WERI-Rb-1 (cell line): ENCODE measurements at regions not wholly inside any gene's neighbourhood (a gene's known extent, or its start where the extent isn't known, plus 50 kb on each side); places are given as distances from the start of the nearest gene placed in this dataset.

Source experiments
- DNase-seq: peaks from one replicate; pipeline ENCODE4 v3.0.0-alpha.2; 2020
- H3K27ac ChIP-seq: fragments of 250-450 bp; sonication (Bioruptor Pico); 2 replicates; pipeline ENCODE4 v1.5.1; 2020; ENCODE audit warnings: mild to moderate bottlenecking, moderate library complexity
- H3K27me3 ChIP-seq: fragments of 250-450 bp; sonication (Bioruptor Pico); 2 replicates; pipeline ENCODE4 v1.5.1; 2021; ENCODE audit warnings: mild to moderate bottlenecking, low read depth, moderate library complexity; ENCODE audit not compliant: insufficient read depth, severe bottlenecking
- H3K36me3 ChIP-seq: fragments of 250-450 bp; sonication (Bioruptor Pico); 2 replicates; pipeline ENCODE4 v1.5.1; 2020; ENCODE audit warnings: mild to moderate bottlenecking, moderate library complexity
- H3K4me3 ChIP-seq: 2 replicates; pipeline ENCODE4 v1.5.1; 2011; ENCODE audit warnings: low read depth, mild to moderate bottlenecking, control low read depth, low read length
- H3K9me3 ChIP-seq: fragments of 250-450 bp; sonication (Bioruptor Pico); 2 replicates; pipeline ENCODE4 v1.5.1; 2021; ENCODE audit warnings: mild to moderate bottlenecking, moderate library complexity; ENCODE audit not compliant: severe bottlenecking
- CTCF ChIP-seq: IDR thresholded peaks from 2 replicates; pipeline ENCODE4 v1.5.1; 2011; ENCODE audit warnings: low read depth, mild to moderate bottlenecking, control low read depth, inconsistent platforms, low read length

- Histone ChIP-seq H3K27me3 (no peaks in the 10 kb centered on the region), H3K4me3 (no peak overlapping the region), H3K9me3 (no peaks in the 10 kb centered on the region), H3K36me3 (no peaks in the 10 kb centered on the region), H3K27ac (no peak overlapping the region)
- TF ChIP-seq CTCF, result no peak
- no peak for DNase-seq
Observed at GRCh38 chr3:26358405-26358804, 264.2 kb upstream of the LRRC3B start.

GRCh38 chr3:26365706-26366105 is 256.9 kb upstream of the LRRC3B start:
- H3K4me3 ChIP-seq, result no peak overlapping the region
- no peaks in the 10 kb centered on the region for H3K27me3 ChIP-seq
- H3K9me3 ChIP-seq, result no peaks in the 10 kb centered on the region
- no peak for DNase-seq
- no peak overlapping the region for H3K27ac ChIP-seq
- no peak for TF ChIP-seq CTCF
- H3K36me3 ChIP-seq, result no peaks in the 10 kb centered on the region

GRCh38 chr3:26368312-26368711 is 254.3 kb upstream of the LRRC3B start:
- TF ChIP-seq CTCF, result no peak
- DNase-seq, result no peak

GRCh38 chr3:26369133-26369532 is 253.4 kb upstream of the LRRC3B start:
- no peaks in the 10 kb centered on the region for H3K9me3 ChIP-seq
- H3K36me3 ChIP-seq, result no peaks in the 10 kb centered on the region
- TF ChIP-seq CTCF, result peak; percentile 55
- peak; percentile 19 for DNase-seq
- H3K27me3 ChIP-seq, result no peaks in the 10 kb centered on the region
- H3K4me3 ChIP-seq, result no peak overlapping the region
- no peak overlapping the region for H3K27ac ChIP-seq

More at GRCh38 chr3:26368312-26368711, 254.3 kb upstream of the LRRC3B start:
- no peaks in the 10 kb centered on the region for H3K27me3 ChIP-seq
- no peak overlapping the region for H3K27ac ChIP-seq
- H3K36me3 ChIP-seq, result no peaks in the 10 kb centered on the region
- H3K9me3 ChIP-seq, result no peaks in the 10 kb centered on the region
- H3K4me3 ChIP-seq, result no peak overlapping the region

- H3K36me3 ChIP-seq, result no peaks in the 10 kb centered on the region
- no peaks in the 10 kb centered on the region for H3K27me3 ChIP-seq
- TF ChIP-seq CTCF, result no peak
- no peak overlapping the region for H3K27ac ChIP-seq
- DNase-seq, result no peak
- no peak overlapping the region for H3K4me3 ChIP-seq
- H3K9me3 ChIP-seq, result no peaks in the 10 kb centered on the region
Observed at GRCh38 chr3:26375843-26376530, 246.6 kb upstream of the LRRC3B start.

GRCh38 chr3:26381411-26381810 is 241.2 kb upstream of the LRRC3B start:
- DNase-seq, result no peak
- no peak overlapping the region for H3K4me3 ChIP-seq
- H3K9me3 ChIP-seq, result no peaks in the 10 kb centered on the region
- no peaks in the 10 kb centered on the region for H3K36me3 ChIP-seq
- H3K27me3 ChIP-seq, result no peaks in the 10 kb centered on the region
- no peak overlapping the region for H3K27ac ChIP-seq
- no peak for TF ChIP-seq CTCF
